H1 (cell line): ENCODE measurements at regions not wholly inside any gene's neighbourhood (a gene's known extent, or its start where the extent isn't known, plus 50 kb on each side); places are given as distances from the start of the nearest gene placed in this dataset.

ENCODE experiments used
- CTCF ChIA-PET: fragments of 300-600 bp; sonication (Branson Sonifier 250); formaldehyde crosslinking; loops from one replicate; lab custom pipeline; 2021; ENCODE audit not compliant: partially characterized antibody; lab: Charles Lee
- POLR2A ChIA-PET: fragments of 300-600 bp; sonication (Branson Sonifier 250); formaldehyde crosslinking; loops from one replicate; lab custom pipeline; 2021; ENCODE audit warnings: inconsistent platforms; ENCODE audit not compliant: partially characterized antibody; lab: Charles Lee
- DNase-seq, 2 experiments: peaks; one replicate each; pipeline versions ENCODE4 v3.0.0 to v3.0.0-alpha.2; 2010 to 2022; ENCODE audit warnings: low spot score in 2 of 2, low read depth in 1 of 2, mixed read lengths in 1 of 2
- FAIRE-seq: peaks from 2 replicates; lab custom pipeline; 2011; peaks lifted over from hg19 to GRCh38; lab: Jason Lieb, UNC
- H2AFZ ChIP-seq: 2 replicates; pipeline ENCODE4 v1.8.1; 2012; ENCODE audit warnings: low read length, inconsistent platforms
- H2AK5ac ChIP-seq: 2 replicates; pipeline ENCODE4 v1.6.1; 2013; ENCODE audit warnings: low read depth, low read length
- H2BK120ac ChIP-seq: replicated peaks from 2 replicates; pipeline ENCODE3; 2013; ENCODE audit warnings: low read depth, low read length, inconsistent platforms
- H2BK12ac ChIP-seq: 2 replicates; pipeline ENCODE4 v1.6.1; 2013; ENCODE audit warnings: low read depth, low read length
- H2BK15ac ChIP-seq: 2 replicates; pipeline ENCODE4 v1.6.1; 2013; ENCODE audit warnings: low read length
- H2BK20ac ChIP-seq: 2 replicates; pipeline ENCODE4 v1.6.1; 2013; ENCODE audit warnings: low read length
- H2BK5ac ChIP-seq: 2 replicates; pipeline ENCODE4 v1.6.1; 2013; ENCODE audit warnings: low read depth, low read length
- H3K14ac ChIP-seq: 2 replicates; pipeline ENCODE4 v1.6.1; 2013; ENCODE audit warnings: inconsistent platforms; ENCODE audit not compliant: insufficient read length
- H3K18ac ChIP-seq: 2 replicates; pipeline ENCODE4 v1.6.1; 2013; ENCODE audit warnings: low read length; ENCODE audit errors: extremely low read depth
- H3K23ac ChIP-seq: 2 replicates; pipeline ENCODE4 v1.6.1; 2013; ENCODE audit warnings: inconsistent platforms; ENCODE audit not compliant: insufficient read length
- H3K23me2 ChIP-seq: 2 replicates; pipeline ENCODE4 v1.6.1; 2013; ENCODE audit warnings: low read depth, low read length
- H3K27ac ChIP-seq: 2 replicates; pipeline ENCODE4 v1.6.1; 2011; ENCODE audit warnings: low read depth, low read length, inconsistent platforms
- H3K27me3 ChIP-seq, 4 experiments: replicated peaks in 1 of 4; 1 replicate in 1 of 4; 2 replicates in 3 of 4; pipeline versions ENCODE4 v1.6.1 to v1.8.1; 2011 to 2013; ENCODE audit warnings: low read length in 3 of 4, mild to moderate bottlenecking in 3 of 4, inconsistent platforms in 2 of 4, mixed read lengths in 2 of 4, moderate library complexity in 1 of 4; ENCODE audit not compliant: control insufficient read depth in 3 of 4, insufficient read depth in 3 of 4; ENCODE audit errors: extremely low read depth in 1 of 4
- H3K36me3 ChIP-seq, 4 experiments: 2 replicates each; pipeline versions ENCODE4 v1.6.1 to v1.8.1; 2011 to 2013; ENCODE audit warnings: mild to moderate bottlenecking in 4 of 4, low read length in 3 of 4, moderate library complexity in 2 of 4, control low read depth in 1 of 4, inconsistent platforms in 1 of 4; ENCODE audit not compliant: insufficient read depth in 4 of 4, control insufficient read depth in 2 of 4
- H3K4ac ChIP-seq: replicated peaks from 2 replicates; pipeline ENCODE3; 2013; ENCODE audit warnings: low read length, low read depth, mixed read lengths, inconsistent platforms; ENCODE audit not compliant: insufficient read length
- H3K4me1 ChIP-seq, 4 experiments: replicated peaks in 1 of 4; 1 replicate in 1 of 4; 2 replicates in 3 of 4; pipeline versions ENCODE4 v1.6.1 to v1.8.1; 2011 to 2013; ENCODE audit warnings: low read length in 3 of 4, inconsistent platforms in 2 of 4, mixed read lengths in 1 of 4; ENCODE audit not compliant: insufficient read depth in 4 of 4, control insufficient read depth in 3 of 4
- H3K4me2 ChIP-seq, 2 experiments: 2 replicates each; pipeline versions ENCODE4 v1.6.1 to v1.8.1; 2011 to 2013; ENCODE audit warnings: low read depth in 2 of 2, low read length in 2 of 2, control low read depth in 1 of 2, inconsistent platforms in 1 of 2, mild to moderate bottlenecking in 1 of 2; ENCODE audit not compliant: insufficient read depth in 1 of 2
- H3K4me3 ChIP-seq, 4 experiments: fragments of 200-600, 300-600 bp in 1 of 4; sonication (generic), shearing (Covaris generic), sonication (Bioruptor Twin) in 1 of 4; 2 replicates each; pipeline versions ENCODE4 v1.5.1 to v1.8.1; 2011 to 2016; ENCODE audit warnings: low read length in 4 of 4, low read depth in 3 of 4, control low read depth in 2 of 4, inconsistent platforms in 2 of 4, mild to moderate bottlenecking in 2 of 4, mixed read lengths in 1 of 4, moderate library complexity in 1 of 4; ENCODE audit not compliant: insufficient read depth in 2 of 4; ENCODE audit errors: extremely low read depth in 1 of 4
- H3K56ac ChIP-seq: replicated peaks from 2 replicates; pipeline ENCODE3; 2013; ENCODE audit warnings: low read depth, mild to moderate bottlenecking, mixed read lengths, low read length, inconsistent platforms; ENCODE audit not compliant: insufficient read length
- H3K79me1 ChIP-seq: 2 replicates; pipeline ENCODE4 v1.6.1; 2013; ENCODE audit warnings: low read depth, low read length, control low read depth
- H3K79me2 ChIP-seq, 2 experiments: 2 replicates each; pipeline versions ENCODE4 v1.6.1 to v1.8.1; 2012 to 2013; ENCODE audit warnings: low read length in 2 of 2, mild to moderate bottlenecking in 2 of 2, inconsistent platforms in 1 of 2; ENCODE audit not compliant: insufficient read depth in 2 of 2, control insufficient read depth in 1 of 2
- H3K9ac ChIP-seq, 4 experiments: replicated peaks in 1 of 4; 1 replicate in 1 of 4; 2 replicates in 3 of 4; pipeline versions ENCODE4 v1.6.1 to v1.8.1; 2011 to 2013; ENCODE audit warnings: low read depth in 3 of 4, low read length in 3 of 4, control low read depth in 2 of 4, mild to moderate bottlenecking in 2 of 4, moderate library complexity in 2 of 4, inconsistent platforms in 1 of 4; ENCODE audit errors: extremely low read depth in 1 of 4
- H3K9me3 ChIP-seq, 2 experiments: 2 replicates each; pipeline versions ENCODE4 v1.6.1 to v1.8.1; 2012 to 2013; ENCODE audit warnings: mild to moderate bottlenecking in 2 of 2, moderate library complexity in 2 of 2, control low read depth in 1 of 2, inconsistent platforms in 1 of 2, low read depth in 1 of 2, low read length in 1 of 2, mixed read lengths in 1 of 2; ENCODE audit not compliant: insufficient read depth in 2 of 2
- H4K20me1 ChIP-seq, 2 experiments: replicated peaks in 1 of 2; 2 replicates each; pipeline versions ENCODE3 to v1.8.1; 2011 to 2013; ENCODE audit warnings: inconsistent platforms in 2 of 2, low read length in 2 of 2, mild to moderate bottlenecking in 1 of 2; ENCODE audit not compliant: insufficient read depth in 2 of 2, control insufficient read depth in 1 of 2
- H4K5ac ChIP-seq: 2 replicates; pipeline ENCODE4 v1.6.1; 2013; ENCODE audit warnings: low read length, low read depth, mixed read lengths, inconsistent platforms; ENCODE audit not compliant: insufficient read length
- H4K8ac ChIP-seq: 2 replicates; pipeline ENCODE4 v1.8.0; 2013; ENCODE audit warnings: mild to moderate bottlenecking, moderate library complexity, low read length, inconsistent platforms; ENCODE audit not compliant: insufficient read depth; ENCODE audit errors: extremely low read depth
- H4K91ac ChIP-seq: replicated peaks from 2 replicates; pipeline ENCODE3; 2013; ENCODE audit warnings: low read length, mixed read lengths, inconsistent platforms; ENCODE audit not compliant: insufficient read length
- ASH2L ChIP-seq: fragments of 200-600, 300-600 bp; sonication (generic); IDR thresholded peaks from one replicate; pipeline ENCODE4 v1.7.1; 2017; ENCODE audit warnings: low read length
- BACH1 ChIP-seq: IDR thresholded peaks from 2 replicates; pipeline ENCODE4 v1.6.1; 2012; ENCODE audit warnings: low read length, improper control_type of control experiment
- CTBP2 ChIP-seq: IDR thresholded peaks from 2 replicates; pipeline ENCODE4 v1.7.0; 2011; ENCODE audit warnings: borderline replicate concordance, mild to moderate bottlenecking, moderate library complexity, mixed read lengths, low read length; ENCODE audit not compliant: insufficient read depth, insufficient read length
- EGR1 ChIP-seq: IDR thresholded peaks from 2 replicates; pipeline ENCODE4 v1.6.1; 2011; ENCODE audit warnings: low read depth, low read length, borderline replicate concordance
- JUN ChIP-seq: IDR thresholded peaks from 2 replicates; pipeline ENCODE4 v1.6.1; 2011; ENCODE audit warnings: low read depth, mild to moderate bottlenecking, improper control_type of control experiment, low read length
- POLR2AphosphoS5 ChIP-seq: IDR thresholded peaks from 2 replicates; pipeline ENCODE4 v1.6.1; 2011; ENCODE audit warnings: low read depth, low read length
- TAF7 ChIP-seq: optimal IDR thresholded peaks from 2 replicates; pipeline ENCODE3; 2011; ENCODE audit warnings: low read depth, mild to moderate bottlenecking, inconsistent platforms, low read length, moderate library complexity, borderline replicate concordance
- TCF12 ChIP-seq: IDR thresholded peaks from 2 replicates; pipeline ENCODE4 v1.6.1; 2011; ENCODE audit warnings: low read depth, mild to moderate bottlenecking, low read length
- whole genome bisulfite sequencing, 2 experiments: shearing (Covaris generic) in 1 of 2; methylation state at CpG; one replicate each; pipeline versions ENCODE4 v1.1.6 to v1.1.7; 2013 to 2015; ENCODE audit warnings: low lambda C conversion rate in 2 of 2, mixed read lengths in 2 of 2, inconsistent platforms in 1 of 2, low coverage in 1 of 2, missing lambda C conversion rate in 1 of 2; ENCODE audit not compliant: insufficient replicate concordance in 2 of 2, insufficient coverage in 1 of 2, insufficient read length in 1 of 2; ENCODE audit errors: extremely low coverage in 1 of 2, missing lambda C conversion rate in 1 of 2; 5-methylcytosine and 5-hydroxymethylcytosine counted together

DNA sequence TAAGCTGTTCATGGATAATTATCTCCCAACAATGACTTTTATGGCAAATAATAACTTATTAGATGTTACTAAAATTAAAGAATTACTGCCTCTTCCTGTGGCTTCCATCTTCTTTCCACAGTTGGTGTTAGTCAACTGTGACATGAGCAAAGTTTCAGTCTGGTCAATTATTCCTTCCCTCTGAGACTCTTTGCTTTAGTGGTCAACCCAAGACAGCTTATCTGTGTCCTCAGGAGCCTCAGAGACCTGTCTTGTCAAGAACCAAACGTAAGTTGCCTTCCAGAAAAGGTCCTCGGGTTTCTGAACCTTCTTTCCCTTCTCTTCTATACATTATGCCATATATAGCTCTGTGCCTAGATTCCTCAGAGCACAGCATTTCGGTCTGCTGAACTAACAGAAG lies 263.2 kb upstream of the ZP4 start:
- no peaks in the 10 kb centered on the region for H3K27me3 ChIP-seq
- H3K56ac ChIP-seq, result no peak overlapping the region
- H2BK15ac ChIP-seq, result no peak overlapping the region
- H4K20me1 ChIP-seq, result no peaks in the 10 kb centered on the region
- 90% methylated on average over 3 of the region's 3 CpGs; no CpG with 5 or more reads in 1 of the 2 experiments for WGBS, 2 experiments
- POLR2A ChIA-PET, result no interaction called here
- H3K4me2 ChIP-seq, result no peak overlapping the region
- H3K14ac ChIP-seq, result no peak overlapping the region
- no peaks in the 10 kb centered on the region for H3K79me2 ChIP-seq
- H4K91ac ChIP-seq, result no peak overlapping the region
- no peaks in the 10 kb centered on the region for H3K23me2 ChIP-seq
- no peak overlapping the region for H3K9ac ChIP-seq
- no peaks in the 10 kb centered on the region for H3K9me3 ChIP-seq
- no peak for FAIRE-seq
- no peak overlapping the region for H3K4me3 ChIP-seq
- no peak overlapping the region for H2BK5ac ChIP-seq
- H2BK12ac ChIP-seq, result no peak overlapping the region
- no peak overlapping the region for H2BK120ac ChIP-seq
- H2AK5ac ChIP-seq, result no peak overlapping the region
- no peaks in the 10 kb centered on the region for H3K79me1 ChIP-seq
- CTCF ChIA-PET, result interaction anchor here (0.6 kb wide), 1 partner anchor 98 kb away, joined by 3 read pairs; no protein-coding TSS in a partner anchor
- H2AFZ ChIP-seq, result no peak overlapping the region
- no peak overlapping the region for H2BK20ac ChIP-seq
- H3K4ac ChIP-seq, result no peak overlapping the region
- H3K18ac ChIP-seq, result no peak overlapping the region
- H3K23ac ChIP-seq, result no peak overlapping the region
- no peaks in the 10 kb centered on the region for H3K4me1 ChIP-seq
- no peak for DNase-seq
- H3K27ac ChIP-seq, result no peak overlapping the region
- no peak overlapping the region for H4K8ac ChIP-seq
- no peaks in the 10 kb centered on the region for H3K36me3 ChIP-seq
- no peak overlapping the region for H4K5ac ChIP-seq
- TF ChIP-seq EGR1 (no peak), BACH1 (no peak), ASH2L (no peak), TAF7 (no peak), POLR2AphosphoS5 (no peak), JUN (no peak), TCF12 (no peak), CTBP2 (no peak)
